K562 (cell line): ENCODE measurements at regions not wholly inside any gene's neighbourhood (a gene's known extent, or its start where the extent isn't known, plus 50 kb on each side); places are given as distances from the start of the nearest gene placed in this dataset.

Experiments used
- ARNT ChIP-seq, 2 experiments: fragments of 450-650 bp; IDR thresholded peaks; 2 replicates each; pipeline ENCODE4 v1.6.1; 2016; ENCODE audit warnings: mild to moderate bottlenecking in 1 of 2
- EGR1 ChIP-seq: fragments of 450-650 bp; conservative IDR thresholded peaks from 2 replicates; pipeline ENCODE4 v1.6.1; 2017; ENCODE audit warnings: mild to moderate bottlenecking
- FOSL1 ChIP-seq: fragments of 200-800 bp; sonication (Bioruptor generic); conservative IDR thresholded peaks from 2 replicates; pipeline ENCODE4 v1.6.1; 2016; ENCODE audit warnings: missing genetic modification characterization, missing compliant biosample characterization
- MYNN ChIP-seq, 2 experiments: sonication (generic); formaldehyde crosslinking in 1 of 2; IDR thresholded peaks; 2 replicates each; pipeline versions ENCODE4 v1.5.0 to v1.6.1; 2016 to 2020; ENCODE audit warnings: antibody characterized with exemption in 1 of 2, missing genetic modification reagents in 1 of 2
- TCF3 ChIP-seq: sonication (generic); formaldehyde crosslinking; IDR thresholded peaks from 2 replicates; pipeline ENCODE4 v1.4.0; 2020; ENCODE audit warnings: mild to moderate bottlenecking, missing genetic modification reagents
- YY1 ChIP-seq, 3 experiments: IDR thresholded peaks; 2 replicates each; pipeline ENCODE4 v1.6.1; 2011; ENCODE audit warnings: low read length in 2 of 3, mild to moderate bottlenecking in 2 of 3, moderate library complexity in 2 of 3, borderline replicate concordance in 1 of 3, control low read depth in 1 of 3, low read depth in 1 of 3; ENCODE audit not compliant: insufficient read depth in 3 of 3, insufficient replicate concordance in 2 of 3, control insufficient read depth in 1 of 3, insufficient read length in 1 of 3; ENCODE audit errors: extremely low read depth in 1 of 3
- ZNF143 ChIP-seq: sonication (generic); formaldehyde crosslinking; IDR thresholded peaks from 2 replicates; pipeline ENCODE4 v1.9.0; 2022; ENCODE audit warnings: mild to moderate bottlenecking, missing genetic modification reagents
- ZNF445 ChIP-seq: fragments of 250-450 bp; sonication (Bioruptor Pico); IDR thresholded peaks from 2 replicates; pipeline ENCODE4 v1.4.0; 2020; ENCODE audit warnings: low read depth, mild to moderate bottlenecking, moderate library complexity
- TF ChIP-seq, protein P1 (sequence below): fragments of 150-350 bp; conservative IDR thresholded peaks from 2 replicates; pipeline ENCODE4 v1.6.1; 2014; ENCODE audit warnings: low read length

GRCh38 chr15:24772686-24773373, 97.3 kb downstream of the NPAP1 start:
- TF ChIP-seq FOSL1 (no peak), MYNN (IDR thresholded peaks at IDR 0.05) (no peak), MYNN (CRISPR knock-in tag; IDR thresholded peaks at IDR 0.05) (no peak), YY1 (IDR thresholded peaks at IDR 0.05; ENCODE audit: borderline replicate concordance in 1 of 3, control insufficient read depth in 1 of 3, extremely low read depth in 1 of 3, insufficient read depth in 3 of 3, insufficient read length in 1 of 3, insufficient replicate concordance in 2 of 3, low read depth in 1 of 3, low read length in 2 of 3) (no peak), EGR1 (no peak), ZNF143 (CRISPR knock-in tag) (no peak), ARNT (IDR thresholded peaks at IDR 0.05) (no peak), TCF3 (CRISPR knock-in tag) (no peak), ZNF445 (CRISPR knock-in tag) (no peak)
- TF ChIP-seq, protein P1, sequence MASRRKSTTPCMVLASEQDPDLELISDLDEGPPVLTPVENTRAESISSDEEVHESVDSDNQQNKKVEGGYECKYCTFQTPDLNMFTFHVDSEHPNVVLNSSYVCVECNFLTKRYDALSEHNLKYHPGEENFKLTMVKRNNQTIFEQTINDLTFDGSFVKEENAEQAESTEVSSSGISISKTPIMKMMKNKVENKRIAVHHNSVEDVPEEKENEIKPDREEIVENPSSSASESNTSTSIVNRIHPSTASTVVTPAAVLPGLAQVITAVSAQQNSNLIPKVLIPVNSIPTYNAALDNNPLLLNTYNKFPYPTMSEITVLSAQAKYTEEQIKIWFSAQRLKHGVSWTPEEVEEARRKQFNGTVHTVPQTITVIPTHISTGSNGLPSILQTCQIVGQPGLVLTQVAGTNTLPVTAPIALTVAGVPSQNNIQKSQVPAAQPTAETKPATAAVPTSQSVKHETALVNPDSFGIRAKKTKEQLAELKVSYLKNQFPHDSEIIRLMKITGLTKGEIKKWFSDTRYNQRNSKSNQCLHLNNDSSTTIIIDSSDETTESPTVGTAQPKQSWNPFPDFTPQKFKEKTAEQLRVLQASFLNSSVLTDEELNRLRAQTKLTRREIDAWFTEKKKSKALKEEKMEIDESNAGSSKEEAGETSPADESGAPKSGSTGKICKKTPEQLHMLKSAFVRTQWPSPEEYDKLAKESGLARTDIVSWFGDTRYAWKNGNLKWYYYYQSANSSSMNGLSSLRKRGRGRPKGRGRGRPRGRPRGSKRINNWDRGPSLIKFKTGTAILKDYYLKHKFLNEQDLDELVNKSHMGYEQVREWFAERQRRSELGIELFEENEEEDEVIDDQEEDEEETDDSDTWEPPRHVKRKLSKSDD = no peak
